NCI-H748 treated with DMSO at 0.1 percent for 48 hours (cell line): ENCODE measurements at regions not wholly inside any gene's neighbourhood (a gene's known extent, or its start where the extent isn't known, plus 50 kb on each side); places are given as distances from the start of the nearest gene placed in this dataset.
"Not testable (repeated sequence)": the region's sequence is repeated elsewhere in the genome, so short reads cannot be mapped to it uniquely, and the experiment has no call there.

Experiments
- DNase-seq: peaks from one replicate; lab custom pipeline; 2025; lab: John Stamatoyannopoulos, UW

- DNase-seq = no peak
Observed at GRCh38 chr21:28069450-28069923, 923.2 kb downstream of the LTN1 start.

- no peak for DNase-seq
Observed at GRCh38 chr21:28068455-28069358, 924.0 kb downstream of the LTN1 start.

- DNase-seq = no peak
Observed at GRCh38 chr21:28066596-28067387, 925.9 kb downstream of the LTN1 start.

- DNase-seq = no peak
Observed at GRCh38 chr21:28066076-28066475, 926.6 kb downstream of the LTN1 start.

- DNase-seq = no peak
Observed at GRCh38 chr21:28063241-28064216, 929.1 kb downstream of the LTN1 start.

GRCh38 chr21:28052956-28053355 lies 939.7 kb downstream of the LTN1 start:
- not testable (repeated sequence) for DNase-seq

- not testable (repeated sequence) for DNase-seq
Observed at GRCh38 chr21:28051649-28052048, 941.0 kb downstream of the LTN1 start.

- DNase-seq = not testable (repeated sequence)
Observed at GRCh38 chr21:28035692-28036091, 957.0 kb downstream of the LTN1 start.

GRCh38 chr21:28034916-28035315 lies 957.8 kb downstream of the LTN1 start:
- DNase-seq = not testable (repeated sequence)

- not testable (repeated sequence) for DNase-seq
Observed at GRCh38 chr21:28034334-28034733, 958.3 kb downstream of the LTN1 start.

- DNase-seq = not testable (repeated sequence)
Observed at GRCh38 chr21:28032652-28033051, 960.0 kb downstream of the LTN1 start.

- not testable (repeated sequence) for DNase-seq
Observed at GRCh38 chr21:28031066-28031465, 961.6 kb downstream of the LTN1 start.

- DNase-seq = no peak
Observed at GRCh38 chr21:28025111-28025510, 967.6 kb downstream of the LTN1 start.

- no peak for DNase-seq
Observed at GRCh38 chr21:28018741-28019669, 973.7 kb downstream of the LTN1 start.

- no peak for DNase-seq
Observed at GRCh38 chr21:28018213-28018612, 974.5 kb downstream of the LTN1 start.

GRCh38 chr21:28016571-28016970 lies 976.1 kb downstream of the LTN1 start:
- no peak for DNase-seq

GRCh38 chr21:28013123-28013522 lies 979.6 kb downstream of the LTN1 start:
- DNase-seq = not testable (repeated sequence)

GRCh38 chr21:28011970-28012369 lies 980.7 kb downstream of the LTN1 start:
- not testable (repeated sequence) for DNase-seq

- DNase-seq = not testable (repeated sequence)
Observed at GRCh38 chr21:28008245-28008644, 984.4 kb downstream of the LTN1 start.

- not testable (repeated sequence) for DNase-seq
Observed at GRCh38 chr21:28003627-28004026, 989.0 kb downstream of the LTN1 start.
